Gastrocnemius medialis (tissue), 4 donors: ENCODE measurements at regions not wholly inside any gene's neighbourhood (a gene's known extent, or its start where the extent isn't known, plus 50 kb on each side); places are given as distances from the start of the nearest gene placed in this dataset.
"Not testable (repeated sequence)": the region's sequence is repeated elsewhere in the genome, so short reads cannot be mapped to it uniquely, and the experiment has no call there.

ENCODE experiments used
- CTCF ChIP-seq, 5 experiments: fragments of 450-650 bp in 3 of 5; fragments of 200-600 bp in 2 of 5; sonication (generic) in 2 of 5; IDR thresholded peaks in 4 of 5; conservative IDR thresholded peaks in 1 of 5; 1 replicate in 4 of 5; 2 replicates in 1 of 5; pipeline ENCODE4 v1.5.1; 2016 to 2019; ENCODE audit warnings: antibody characterized with exemption in 5 of 5, mild to moderate bottlenecking in 3 of 5, moderate library complexity in 3 of 5
- POLR2A ChIP-seq, 2 donors: fragments of 450-650 bp; IDR thresholded peaks; one replicate each; pipeline ENCODE4 v1.6.1; 2017; ENCODE audit warnings: antibody characterized with exemption in 2 of 2, mild to moderate bottlenecking in 2 of 2, moderate library complexity in 2 of 2

- not testable (repeated sequence) for TF ChIP-seq POLR2A (IDR thresholded peaks at IDR 0.05); CTCF (IDR thresholded peaks at IDR 0.05 in 4 of 5, conservative IDR thresholded peaks at IDR 0.05 in 1 of 5)
These were observed 64.1 kb upstream of the GPR39 start for GRCh38 chr2:132352481-132353001.
